ENCODE measurements at regions not wholly inside any gene's neighbourhood (a gene's known extent, or its start where the extent isn't known, plus 50 kb on each side); places are given as distances from the start of the nearest gene placed in this dataset.

DNA sequence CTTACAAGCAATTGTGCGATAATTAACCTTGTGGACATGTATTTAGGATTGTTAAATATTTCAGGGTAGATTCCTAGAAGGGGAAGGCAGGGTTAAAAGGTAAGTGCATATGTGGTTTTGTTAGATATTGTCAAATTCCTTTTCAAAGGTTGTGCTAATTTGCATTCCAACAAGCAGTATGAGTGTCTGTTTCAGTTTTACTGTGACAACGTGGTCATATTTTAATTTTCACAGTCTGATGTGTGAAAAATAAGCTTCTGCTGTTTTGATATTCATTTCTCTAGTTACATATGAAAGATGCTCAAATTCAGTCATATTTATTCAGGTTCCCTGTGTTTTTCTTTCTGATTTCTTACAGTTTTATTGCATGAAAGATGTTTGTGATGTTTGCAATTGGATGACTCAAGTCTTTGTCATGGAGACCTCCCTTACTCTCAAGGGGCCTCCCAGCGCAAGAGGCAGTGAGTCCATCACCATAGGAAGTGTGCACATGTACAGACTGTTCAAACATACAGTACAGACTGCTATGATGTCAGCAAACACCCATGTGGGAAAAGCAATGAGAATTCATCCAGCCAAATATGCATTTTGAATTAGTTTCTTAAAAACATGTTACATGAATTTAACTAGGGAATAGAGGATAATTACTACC lies 310.8 kb downstream of the GALR1 start:
- TF ChIP-seq, protein P1, sequence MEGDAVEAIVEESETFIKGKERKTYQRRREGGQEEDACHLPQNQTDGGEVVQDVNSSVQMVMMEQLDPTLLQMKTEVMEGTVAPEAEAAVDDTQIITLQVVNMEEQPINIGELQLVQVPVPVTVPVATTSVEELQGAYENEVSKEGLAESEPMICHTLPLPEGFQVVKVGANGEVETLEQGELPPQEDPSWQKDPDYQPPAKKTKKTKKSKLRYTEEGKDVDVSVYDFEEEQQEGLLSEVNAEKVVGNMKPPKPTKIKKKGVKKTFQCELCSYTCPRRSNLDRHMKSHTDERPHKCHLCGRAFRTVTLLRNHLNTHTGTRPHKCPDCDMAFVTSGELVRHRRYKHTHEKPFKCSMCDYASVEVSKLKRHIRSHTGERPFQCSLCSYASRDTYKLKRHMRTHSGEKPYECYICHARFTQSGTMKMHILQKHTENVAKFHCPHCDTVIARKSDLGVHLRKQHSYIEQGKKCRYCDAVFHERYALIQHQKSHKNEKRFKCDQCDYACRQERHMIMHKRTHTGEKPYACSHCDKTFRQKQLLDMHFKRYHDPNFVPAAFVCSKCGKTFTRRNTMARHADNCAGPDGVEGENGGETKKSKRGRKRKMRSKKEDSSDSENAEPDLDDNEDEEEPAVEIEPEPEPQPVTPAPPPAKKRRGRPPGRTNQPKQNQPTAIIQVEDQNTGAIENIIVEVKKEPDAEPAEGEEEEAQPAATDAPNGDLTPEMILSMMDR (IDR thresholded peaks at IDR 0.05) = no peak
- H3K4me3 ChIP-seq (replicated peaks in 1 of 3; ENCODE audit: low read depth in 2 of 3, low read length in 3 of 3) = no peak overlapping the region
- H3K27ac ChIP-seq (ENCODE audit: low read depth in 1 of 2, low read length in 2 of 2) = no peak overlapping the region
- no peaks in the 10 kb centered on the region for H3K27me3 ChIP-seq (ENCODE audit: control insufficient read depth in 2 of 2, insufficient read depth in 2 of 2, low read length in 2 of 2)
- 60% methylated on average over 1 of the region's 3 CpGs for WGBS (ENCODE audit: insufficient coverage)
- no peak overlapping the region for H3K4me2 ChIP-seq (replicated peaks; ENCODE audit: extremely low read depth, low read length, poor library complexity, severe bottlenecking)
- Mint-ChIP-seq H3K27ac (no peak overlapping the region), H3K27me3 (ENCODE audit: low read depth in 3 of 3) (no peaks in the 10 kb centered on the region), H3K36me3 (no peaks in the 10 kb centered on the region), H3K4me1 (no peaks in the 10 kb centered on the region), H3K9me3 (peaks cover 0 to 1% (median 0%) of the 10 kb centered on the region in 7 donors), H3K4me3 (no peak overlapping the region)
- H4K20me1 ChIP-seq (ENCODE audit: insufficient read depth, low read length) = no peaks in the 10 kb centered on the region
- no peaks in the 10 kb centered on the region for H3K36me3 ChIP-seq (replicated peaks in 1 of 2; ENCODE audit: control insufficient read depth in 1 of 2, insufficient read depth in 2 of 2, low read length in 2 of 2)
- intact Hi-C loops (cut with micrococcal nuclease) = no loop called here
- H3K9ac ChIP-seq (ENCODE audit: insufficient read depth, low read length, poor library complexity, severe bottlenecking) = no peak overlapping the region
- no peak overlapping the region for H2AFZ ChIP-seq (ENCODE audit: insufficient read depth, low read depth, low read length, poor library complexity, severe bottlenecking)
- H3K79me2 ChIP-seq (ENCODE audit: insufficient read depth, low read length) = no peaks in the 10 kb centered on the region
- H3K4me1 ChIP-seq (ENCODE audit: control insufficient read depth in 1 of 2, insufficient read depth in 2 of 2, low read length in 2 of 2) = no peaks in the 10 kb centered on the region
- H3K9me3 ChIP-seq (replicated peaks in 1 of 2; ENCODE audit: control insufficient read depth in 1 of 2, insufficient read depth in 1 of 2, low read length in 2 of 2) = no peaks in the 10 kb centered on the region
- DNase-seq = no peak

DNA sequence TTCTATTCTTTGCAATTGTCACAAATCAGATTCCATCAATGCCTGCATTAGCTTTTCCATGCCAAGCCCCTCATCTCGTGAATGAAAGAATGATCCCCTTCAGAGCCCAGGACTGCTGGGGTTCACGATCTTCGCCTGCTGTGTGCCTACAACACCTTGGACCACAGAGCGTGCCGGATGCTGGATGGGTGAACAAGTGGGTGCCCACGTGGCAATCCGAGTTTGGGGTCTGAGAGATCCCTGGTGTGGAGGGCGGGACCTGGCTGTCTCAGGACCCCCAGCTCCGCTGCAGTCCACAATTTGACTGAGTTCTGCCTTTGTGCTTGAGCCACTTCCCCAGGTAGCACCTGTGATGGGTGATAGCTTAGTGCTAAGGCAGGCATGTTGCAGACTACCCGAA lies 317.0 kb downstream of the GALR1 start:
- Histone ChIP-seq H3K9ac (ENCODE audit: insufficient read depth, low read length, poor library complexity, severe bottlenecking) (no peak overlapping the region), H3K27ac (ENCODE audit: low read depth in 1 of 2, low read length in 2 of 2) (no peak overlapping the region), H3K79me2 (ENCODE audit: insufficient read depth, low read length) (no peaks in the 10 kb centered on the region), H3K4me2 (replicated peaks; ENCODE audit: extremely low read depth, low read length, poor library complexity, severe bottlenecking) (no peak overlapping the region), H3K4me3 (replicated peaks in 1 of 3; ENCODE audit: low read depth in 2 of 3, low read length in 3 of 3) (no peak overlapping the region), H3K9me3 (replicated peaks in 1 of 2; ENCODE audit: control insufficient read depth in 1 of 2, insufficient read depth in 1 of 2, low read length in 2 of 2) (peaks cover 10 to 24% of the 10 kb centered on the region in 2 donors), H3K36me3 (replicated peaks in 1 of 2; ENCODE audit: control insufficient read depth in 1 of 2, insufficient read depth in 2 of 2, low read length in 2 of 2) (no peaks in the 10 kb centered on the region), H2AFZ (ENCODE audit: insufficient read depth, low read depth, low read length, poor library complexity, severe bottlenecking) (no peak overlapping the region), H3K27me3 (ENCODE audit: control insufficient read depth in 2 of 2, insufficient read depth in 2 of 2, low read length in 2 of 2) (no peaks in the 10 kb centered on the region), H4K20me1 (ENCODE audit: insufficient read depth, low read length) (no peaks in the 10 kb centered on the region), H3K4me1 (ENCODE audit: control insufficient read depth in 1 of 2, insufficient read depth in 2 of 2, low read length in 2 of 2) (no peaks in the 10 kb centered on the region)
- Mint-ChIP-seq H3K4me3 (no peak overlapping the region), H3K4me1 (no peaks in the 10 kb centered on the region), H3K27me3 (ENCODE audit: low read depth in 3 of 3) (peaks cover 0 to 3% (median 0%) of the 10 kb centered on the region in 3 donors), H3K9me3 (peaks cover 3 to 14% (median 9%) of the 10 kb centered on the region in 7 donors), H3K36me3 (no peaks in the 10 kb centered on the region), H3K27ac (no peak overlapping the region)
- WGBS (ENCODE audit: insufficient coverage) = 92% methylated on average over 9 of the region's 10 CpGs
- TF ChIP-seq, protein P1 (IDR thresholded peaks at IDR 0.05) = no peak
- intact Hi-C loops (cut with micrococcal nuclease) = no loop called here
- no peak for DNase-seq
